HG02943 (cell line): ENCODE measurements at regions not wholly inside any gene's neighbourhood (a gene's known extent, or its start where the extent isn't known, plus 50 kb on each side); places are given as distances from the start of the nearest gene placed in this dataset.
A peak's percentile ranks its signal among the peaks of the same experiment; 100 is the strongest.
"Not testable (repeated sequence)": the region's sequence is repeated elsewhere in the genome, so short reads cannot be mapped to it uniquely, and the experiment has no call there.

Source experiments
- ATAC-seq: cut with Tn5 transposase; IDR thresholded peaks from one replicate; pipeline ENCODE4 v1.9.1; 2021; ENCODE audit warnings: mild to moderate bottlenecking, low read depth, moderate library complexity; ENCODE audit not compliant: unreplicated experiment

- ATAC-seq = not testable (repeated sequence)
Measured at GRCh38 chr10:48102410-48103146, 103.0 kb upstream of the FAM25C start.

- not testable (repeated sequence) for ATAC-seq
Measured at GRCh38 chr10:48098854-48099253, 99.3 kb upstream of the FAM25C start.

- ATAC-seq = not testable (repeated sequence)
Measured at GRCh38 chr10:48090706-48091105, 91.1 kb upstream of the FAM25C start.

- not testable (repeated sequence) for ATAC-seq
Measured at GRCh38 chr10:48088087-48088486, 88.5 kb upstream of the FAM25C start.

- ATAC-seq = not testable (repeated sequence)
Measured at GRCh38 chr10:48084446-48084845, 84.9 kb upstream of the FAM25C start.

- ATAC-seq = not testable (repeated sequence)
Measured at GRCh38 chr10:48071228-48071627, 71.6 kb upstream of the FAM25C start.

GRCh38 chr10:48063944-48064625 lies 64.5 kb upstream of the FAM25C start:
- peak; percentile 76 for ATAC-seq

GRCh38 chr10:48055395-48055794 lies 55.8 kb upstream of the FAM25C start:
- ATAC-seq = not testable (repeated sequence)
